Activated T-cell treated with anti-CD3 and anti-CD28 coated beads for 4 hours (primary cell): ENCODE measurements at regions not wholly inside any gene's neighbourhood (a gene's known extent, or its start where the extent isn't known, plus 50 kb on each side); places are given as distances from the start of the nearest gene placed in this dataset.

Source experiments
- DNase-seq: peaks from one replicate; pipeline ENCODE4 v3.0.0-alpha.2; 2020

GRCh38 chr5:159385536-159385935 is 55.2 kb upstream of the IL12B start:
- DNase-seq = no peak

- DNase-seq = no peak
Measured at GRCh38 chr5:159386028-159386711, 55.9 kb upstream of the IL12B start.

GRCh38 chr5:159392871-159393270 is 62.6 kb upstream of the IL12B start:
- DNase-seq = no peak

GRCh38 chr5:159393854-159394274 is 63.6 kb upstream of the IL12B start:
- DNase-seq = no peak

GRCh38 chr5:159395202-159395601 is 64.9 kb upstream of the IL12B start:
- no peak for DNase-seq

- DNase-seq = no peak
Measured at GRCh38 chr5:159398936-159399335, 68.6 kb upstream of the IL12B start.

GRCh38 chr5:159400476-159400875 is 70.2 kb upstream of the IL12B start:
- no peak for DNase-seq

GRCh38 chr5:159402311-159402710 is 72.0 kb upstream of the IL12B start:
- no peak for DNase-seq

GRCh38 chr5:159402856-159403255 is 72.6 kb upstream of the IL12B start:
- DNase-seq = no peak

- no peak for DNase-seq
Measured at GRCh38 chr5:159403906-159404681, 73.8 kb upstream of the IL12B start.

- no peak for DNase-seq
Measured at GRCh38 chr5:159405611-159406031, 75.3 kb upstream of the IL12B start.

- no peak for DNase-seq
Measured at GRCh38 chr5:159406571-159406970, 76.3 kb upstream of the IL12B start.

GRCh38 chr5:159409801-159410200 is 79.5 kb upstream of the IL12B start:
- DNase-seq = no peak

- DNase-seq = no peak
Measured at GRCh38 chr5:159410480-159410879, 80.2 kb upstream of the IL12B start.

- DNase-seq = no peak
Measured at GRCh38 chr5:159411115-159411514, 80.8 kb upstream of the IL12B start.

- peak; percentile 40 for DNase-seq
Measured at GRCh38 chr5:159412284-159413046, 82.2 kb upstream of the IL12B start.

- DNase-seq = no peak
Measured at GRCh38 chr5:159414021-159414420, 83.7 kb upstream of the IL12B start.

- DNase-seq = no peak
Measured at GRCh38 chr5:159415301-159415937, 85.1 kb upstream of the IL12B start.

- no peak for DNase-seq
Measured at GRCh38 chr5:159416438-159416837, 86.2 kb upstream of the IL12B start.

GRCh38 chr5:159417170-159417569 is 86.9 kb upstream of the IL12B start:
- no peak for DNase-seq

GRCh38 chr5:159419576-159419975 is 89.3 kb upstream of the IL12B start:
- DNase-seq = no peak

GRCh38 chr5:159420940-159421339 is 90.7 kb upstream of the IL12B start:
- no peak for DNase-seq

- DNase-seq = no peak
Measured at GRCh38 chr5:159422361-159422760, 92.1 kb upstream of the IL12B start.
